DMS 273 treated with DMSO at 0.1 percent for 48 hours (cell line): ENCODE measurements at regions not wholly inside any gene's neighbourhood (a gene's known extent, or its start where the extent isn't known, plus 50 kb on each side); places are given as distances from the start of the nearest gene placed in this dataset.

ENCODE experiments used
- DNase-seq: peaks from one replicate; lab custom pipeline; 2025; lab: John Stamatoyannopoulos, UW

GRCh38 chr3:56894881-56895431, 93.2 kb upstream of the ARHGEF3 start:
- no peak for DNase-seq

GRCh38 chr3:56890448-56891091, 88.8 kb upstream of the ARHGEF3 start:
- DNase-seq: no peak

GRCh38 chr3:56889131-56889530, 87.4 kb upstream of the ARHGEF3 start:
- DNase-seq: no peak

- DNase-seq: no peak
These were observed 85.8 kb upstream of the ARHGEF3 start for GRCh38 chr3:56887402-56888025.

- no peak for DNase-seq
These were observed 84.6 kb upstream of the ARHGEF3 start for GRCh38 chr3:56886314-56886713.

GRCh38 chr3:56885879-56886278, 84.1 kb upstream of the ARHGEF3 start:
- DNase-seq: no peak

GRCh38 chr3:56885453-56885852, 83.7 kb upstream of the ARHGEF3 start:
- DNase-seq: no peak

- no peak for DNase-seq
These were observed 82.6 kb upstream of the ARHGEF3 start for GRCh38 chr3:56884387-56884786.

- DNase-seq: no peak
These were observed 82.1 kb upstream of the ARHGEF3 start for GRCh38 chr3:56883828-56884227.

GRCh38 chr3:56882896-56883295, 81.1 kb upstream of the ARHGEF3 start:
- DNase-seq: no peak

- no peak for DNase-seq
These were observed 80.1 kb upstream of the ARHGEF3 start for GRCh38 chr3:56881841-56882240.

- DNase-seq: peak; percentile 20
These were observed 79.2 kb upstream of the ARHGEF3 start for GRCh38 chr3:56880720-56881575.

GRCh38 chr3:56879436-56880215, 77.9 kb upstream of the ARHGEF3 start:
- DNase-seq: no peak

GRCh38 chr3:56878074-56878473, 76.3 kb upstream of the ARHGEF3 start:
- no peak for DNase-seq

GRCh38 chr3:56876916-56877315, 75.2 kb upstream of the ARHGEF3 start:
- DNase-seq: no peak

GRCh38 chr3:56874269-56874668, 72.5 kb upstream of the ARHGEF3 start:
- no peak for DNase-seq

GRCh38 chr3:56870436-56870835, 68.7 kb upstream of the ARHGEF3 start:
- DNase-seq: no peak

GRCh38 chr3:56869157-56869889, 67.6 kb upstream of the ARHGEF3 start:
- DNase-seq: no peak

GRCh38 chr3:56868706-56869105, 67.0 kb upstream of the ARHGEF3 start:
- no peak for DNase-seq

- no peak for DNase-seq
These were observed 65.9 kb upstream of the ARHGEF3 start for GRCh38 chr3:56867671-56868070.

GRCh38 chr3:56864918-56865524, 63.3 kb upstream of the ARHGEF3 start:
- no peak for DNase-seq
